GM21825 (cell line): ENCODE measurements at regions not wholly inside any gene's neighbourhood (a gene's known extent, or its start where the extent isn't known, plus 50 kb on each side); places are given as distances from the start of the nearest gene placed in this dataset.
"Not testable (repeated sequence)": the region's sequence is repeated elsewhere in the genome, so short reads cannot be mapped to it uniquely, and the experiment has no call there.

ENCODE experiments used
- ATAC-seq: cut with Tn5 transposase; IDR thresholded peaks from one replicate; pipeline ENCODE4 v1.9.1; 2021; ENCODE audit warnings: mild to moderate bottlenecking, moderate library complexity; ENCODE audit not compliant: unreplicated experiment

- no peak for ATAC-seq
Measured at GRCh38 chr12:83659321-83659720, 972.6 kb downstream of the TMTC2 start.

DNA sequence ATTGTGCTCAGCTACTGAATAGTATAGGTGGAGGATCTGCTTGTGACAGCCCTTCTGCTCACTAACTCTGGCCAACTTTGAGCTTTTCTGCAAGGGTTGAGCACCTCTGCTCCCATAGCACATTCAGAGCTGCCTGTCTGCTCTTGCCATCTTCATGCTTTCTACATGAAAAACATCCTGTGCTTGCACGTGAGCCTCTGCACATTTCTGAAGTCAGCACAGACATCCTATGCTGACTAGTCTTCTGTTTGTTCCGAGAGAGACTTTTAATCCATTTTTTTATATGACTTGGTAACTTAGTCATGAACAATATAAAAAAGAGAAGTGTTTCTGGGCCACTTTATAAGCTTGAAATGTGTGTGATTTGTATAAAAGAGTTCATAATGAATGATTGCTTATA is 969.3 kb downstream of the TMTC2 start:
- ATAC-seq: no peak

DNA sequence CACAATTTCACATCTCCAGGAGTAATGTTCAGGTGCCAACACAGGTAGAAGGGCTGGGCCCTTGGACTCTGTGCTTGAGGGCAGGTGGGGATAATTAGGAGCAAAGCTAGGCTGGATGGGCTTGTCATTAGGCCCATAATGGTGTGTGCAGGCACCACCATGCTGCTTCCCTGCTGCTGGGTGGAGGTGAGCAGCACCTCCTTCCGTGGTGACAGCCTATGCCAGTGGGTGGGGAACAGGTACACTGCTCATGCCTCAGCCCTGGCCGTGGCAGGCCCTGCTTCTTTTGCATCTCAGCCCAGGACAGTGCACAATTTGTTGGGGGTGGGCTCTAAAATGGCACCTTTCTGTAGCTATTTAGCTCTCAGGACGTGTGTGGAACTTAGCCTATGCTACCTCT is 955.5 kb downstream of the TMTC2 start:
- ATAC-seq: no peak

GRCh38 chr12:83641789-83642188 is 955.1 kb downstream of the TMTC2 start:
- no peak for ATAC-seq

DNA sequence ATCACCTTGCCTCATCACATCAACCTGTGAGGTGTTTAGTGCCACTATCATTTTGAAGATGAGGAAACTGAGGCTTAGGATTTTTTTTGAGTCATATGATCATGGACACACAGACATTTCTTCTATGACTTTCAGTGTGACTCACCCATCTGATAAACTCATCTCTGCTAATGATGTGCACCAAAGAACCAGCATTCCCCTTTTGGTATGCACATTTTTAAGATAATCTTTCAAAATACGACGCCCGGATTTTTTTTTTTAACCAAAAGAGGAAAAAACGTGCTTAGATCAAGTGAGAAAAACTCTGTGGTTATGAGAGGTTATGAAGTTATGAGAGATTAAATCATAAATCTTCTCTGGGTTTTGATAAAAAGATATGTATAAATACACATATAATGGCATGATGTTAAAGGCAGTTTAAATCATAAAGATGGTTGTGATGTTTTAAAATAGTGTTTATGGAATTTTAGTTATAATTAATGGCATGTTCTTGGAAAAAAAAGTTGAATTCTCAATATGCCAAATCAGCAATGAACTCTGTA is 948.1 kb downstream of the TMTC2 start:
- no peak for ATAC-seq

GRCh38 chr12:83630526-83630925 is 943.8 kb downstream of the TMTC2 start:
- ATAC-seq: no peak

DNA sequence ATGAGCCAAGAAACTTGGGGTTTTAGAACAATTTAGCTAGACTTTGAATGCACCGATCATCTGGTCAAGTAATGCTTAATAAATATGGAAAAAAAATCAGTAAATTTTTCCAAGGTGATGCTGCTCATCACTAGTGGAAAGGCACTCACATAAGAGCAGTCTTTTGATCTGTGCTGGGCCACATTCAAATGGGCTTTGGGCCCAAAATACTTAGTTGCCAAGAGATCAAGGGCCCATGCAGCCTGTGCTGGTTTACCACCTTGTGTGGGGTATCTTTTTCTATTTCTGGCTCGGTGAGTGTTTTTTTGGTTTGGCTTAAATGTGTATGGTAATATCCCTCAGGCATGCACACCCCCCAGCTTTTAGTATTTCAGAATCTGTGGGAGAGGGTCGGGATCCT is 943.2 kb downstream of the TMTC2 start:
- ATAC-seq: no peak

- ATAC-seq: no peak
Measured at GRCh38 chr12:83622205-83622604, 935.5 kb downstream of the TMTC2 start.

DNA sequence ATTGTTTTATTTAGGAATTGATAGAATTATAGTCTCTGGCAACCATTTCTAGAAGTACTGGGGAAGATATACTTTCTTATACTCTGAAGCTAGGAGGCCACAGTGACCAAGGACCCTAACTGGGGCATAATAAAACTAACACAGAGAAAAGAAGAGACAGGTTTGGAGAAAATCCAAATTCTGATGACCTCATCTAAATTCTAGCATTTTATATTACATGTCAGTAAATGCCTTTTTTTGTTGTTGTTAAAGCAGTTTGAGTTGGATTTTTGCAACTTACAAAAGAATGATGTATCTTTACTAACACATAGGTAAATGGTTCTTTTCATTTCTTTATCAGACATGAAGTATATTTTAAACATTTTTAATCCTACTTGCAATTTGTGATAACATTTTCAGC is 933.3 kb downstream of the TMTC2 start:
- ATAC-seq: no peak

- no peak for ATAC-seq
Measured at GRCh38 chr12:83615152-83615551, 928.4 kb downstream of the TMTC2 start.

DNA sequence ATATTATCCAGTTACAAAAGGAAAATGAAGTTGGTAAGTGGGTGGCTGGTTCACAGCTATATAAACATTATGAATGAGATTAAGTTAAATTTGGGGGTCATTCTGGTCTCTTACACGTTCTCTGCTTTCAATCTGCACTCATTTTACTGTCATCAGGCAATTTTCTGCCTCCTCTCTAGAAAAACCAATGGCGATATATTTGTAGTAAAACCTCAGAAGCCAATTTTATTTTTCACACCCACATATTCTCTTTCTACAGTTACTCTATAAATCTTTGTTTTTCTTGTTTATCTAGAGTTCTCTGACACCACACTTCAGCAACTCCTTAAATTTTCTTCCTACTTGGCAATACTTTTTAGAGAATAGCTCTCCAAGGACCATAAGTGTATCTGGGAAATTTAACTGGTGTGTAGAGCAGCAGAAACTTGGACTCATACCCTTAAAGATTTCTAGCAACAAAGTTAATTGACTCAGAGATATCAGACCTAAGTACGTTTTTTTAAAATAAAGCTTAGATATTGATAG is 926.9 kb downstream of the TMTC2 start:
- ATAC-seq: no peak

- ATAC-seq: no peak
Measured at GRCh38 chr12:83603106-83603505, 916.4 kb downstream of the TMTC2 start.

DNA sequence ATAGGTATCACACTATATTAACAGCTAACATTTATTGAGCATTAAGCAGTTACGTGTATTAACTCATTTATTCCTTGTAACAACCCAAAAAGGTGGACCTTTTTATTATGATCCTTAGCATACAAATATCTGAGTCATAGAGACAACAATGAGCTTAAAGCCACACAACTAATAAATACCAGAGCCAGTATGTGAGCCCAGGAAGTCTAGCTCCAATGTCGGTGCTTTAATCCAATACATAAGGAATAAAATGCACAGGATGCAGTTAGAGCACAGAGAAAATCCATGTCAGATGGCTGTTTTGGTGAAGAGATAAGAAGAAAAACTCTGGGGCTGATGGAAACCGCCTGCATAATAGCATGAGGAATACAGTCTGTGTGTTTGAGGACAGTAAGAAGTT is 888.6 kb downstream of the TMTC2 start:
- no peak for ATAC-seq

DNA sequence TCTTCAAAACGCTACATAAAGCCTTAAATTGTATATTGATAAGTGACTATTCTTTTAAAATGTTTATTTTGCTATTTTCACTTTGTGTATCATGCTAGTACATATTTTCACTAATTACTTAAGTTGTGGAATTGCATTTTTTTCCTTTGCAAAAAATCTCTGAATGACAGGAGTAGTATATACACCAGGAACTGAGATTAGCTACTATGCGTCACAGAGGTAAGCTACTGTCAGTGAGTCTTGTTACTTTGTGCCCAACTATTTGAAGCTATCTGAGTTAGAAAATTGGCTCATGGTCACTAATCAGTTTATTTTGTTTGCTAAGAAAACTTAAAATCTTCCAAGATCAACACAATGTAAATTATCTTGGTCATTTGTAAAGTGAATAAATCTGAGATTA is 887.4 kb downstream of the TMTC2 start:
- ATAC-seq: no peak

- no peak for ATAC-seq
Measured at GRCh38 chr12:83573671-83574070, 887.0 kb downstream of the TMTC2 start.

DNA sequence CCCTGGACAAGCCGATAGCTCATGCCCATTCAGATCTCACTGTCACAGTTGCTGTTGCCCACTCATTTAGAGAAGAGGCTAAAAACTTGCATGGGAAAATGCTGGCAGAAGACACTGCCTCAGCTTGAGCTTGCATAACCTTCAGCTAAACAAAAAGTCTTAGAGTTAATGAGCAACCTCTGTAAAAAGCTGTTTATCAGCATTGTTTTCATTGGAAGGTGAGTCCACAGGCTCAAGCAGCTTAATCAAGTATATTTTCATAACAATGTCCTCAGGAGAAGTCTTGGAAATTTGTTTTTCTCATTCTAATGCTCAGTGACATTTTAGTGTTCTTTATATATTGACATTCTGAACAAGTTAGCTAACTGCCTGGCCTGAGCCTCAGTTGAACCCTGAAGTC is 872.9 kb downstream of the TMTC2 start:
- ATAC-seq: no peak

DNA sequence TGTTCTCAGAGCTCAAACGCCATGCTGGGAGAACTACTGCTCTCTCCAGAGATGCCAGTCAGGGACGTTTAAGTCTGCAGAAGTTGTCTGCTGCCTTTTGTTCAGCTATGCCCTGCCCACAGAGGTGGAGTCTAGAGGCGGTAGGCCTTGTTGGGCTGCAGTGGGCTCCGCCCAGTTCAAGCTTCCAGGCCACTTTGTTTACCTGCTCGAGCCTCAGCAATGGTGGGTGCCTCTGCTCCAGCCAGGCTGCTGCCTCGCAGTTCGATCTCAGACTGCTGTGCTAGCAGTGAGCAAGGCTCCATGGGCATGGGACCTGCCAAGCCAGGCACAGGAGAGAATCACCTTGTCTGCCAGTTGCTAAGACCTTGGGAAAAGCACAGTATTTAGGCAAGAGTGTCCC is 869.3 kb downstream of the TMTC2 start:
- ATAC-seq: not testable (repeated sequence)

- ATAC-seq: no peak
Measured at GRCh38 chr12:83541446-83541845, 854.7 kb downstream of the TMTC2 start.

- ATAC-seq: no peak
Measured at GRCh38 chr12:83538361-83538965, 851.8 kb downstream of the TMTC2 start.

DNA sequence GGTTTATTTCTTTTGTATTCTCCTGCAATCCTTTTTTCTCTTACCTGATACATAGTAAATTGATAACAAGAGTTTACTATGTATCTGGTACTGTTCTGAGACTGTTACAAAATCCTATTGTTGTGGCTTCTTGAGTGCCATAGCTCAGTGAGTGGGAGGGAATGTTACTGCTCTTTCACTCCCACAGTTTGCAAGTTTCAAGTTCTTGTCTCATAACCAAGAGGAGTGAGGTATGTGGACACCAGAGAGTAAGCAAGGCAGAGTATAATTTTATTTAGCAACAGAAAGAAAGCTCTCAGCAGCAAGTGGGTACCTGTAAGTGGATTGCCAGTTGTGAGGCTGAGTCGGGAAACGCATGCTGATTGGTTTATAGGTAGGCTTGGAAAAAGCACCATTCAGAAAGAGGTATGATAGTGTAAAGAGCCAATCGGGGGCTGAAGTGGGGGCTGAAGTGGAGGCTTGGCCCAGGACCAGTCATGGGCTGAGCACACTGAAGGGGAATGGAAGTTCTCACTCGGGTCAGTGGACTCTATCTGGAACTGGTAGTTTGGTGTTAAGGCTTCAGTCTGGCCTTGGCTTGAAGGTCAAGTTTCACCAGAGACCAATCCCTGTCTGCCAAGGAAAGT is 850.8 kb downstream of the TMTC2 start:
- ATAC-seq: no peak

- ATAC-seq: no peak
Measured at GRCh38 chr12:83536496-83536895, 849.8 kb downstream of the TMTC2 start.

DNA sequence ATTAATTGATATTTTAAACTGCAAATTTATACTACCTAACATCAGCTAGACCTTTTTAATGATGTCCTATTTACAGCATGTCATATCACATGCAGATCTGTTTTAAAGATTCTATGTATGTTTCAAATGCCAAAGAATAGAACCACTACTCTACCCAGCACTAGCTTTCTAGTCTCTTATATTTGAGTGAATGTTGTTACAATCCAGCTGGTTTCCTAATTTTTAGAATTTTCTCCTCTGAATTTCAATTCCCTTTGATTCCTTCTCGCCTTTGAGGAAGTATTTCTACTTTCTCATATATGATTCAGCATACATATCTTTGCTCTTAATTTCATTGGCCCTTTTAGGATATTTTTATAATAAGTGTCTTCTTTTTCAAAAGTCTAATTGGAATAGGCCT is 841.9 kb downstream of the TMTC2 start:
- no peak for ATAC-seq

- no peak for ATAC-seq
Measured at GRCh38 chr12:83527810-83528209, 841.1 kb downstream of the TMTC2 start.
